HEK293 (cell line): ENCODE measurements at regions not wholly inside any gene's neighbourhood (a gene's known extent, or its start where the extent isn't known, plus 50 kb on each side); places are given as distances from the start of the nearest gene placed in this dataset.

Experiments used
- CTCF ChIA-PET: fragments of 350-600 bp; formaldehyde crosslinking; extraction: SDS; loops from one replicate; lab custom pipeline; 2021; ENCODE audit warnings: antibody characterized with exemption; lab: Yijun Ruan, JAX
- POLR2A ChIA-PET: fragments of 300-600 bp; formaldehyde crosslinking; extraction: SDS; loops from one replicate; lab custom pipeline; 2020; ENCODE audit warnings: antibody characterized with exemption, inconsistent platforms; lab: Yijun Ruan, JAX
- H3K27ac ChIP-seq: fragments of 200-500 bp; sonication (Bioruptor generic); 2 replicates; pipeline ENCODE4 v1.5.1; 2014; ENCODE audit warnings: low read depth, low read length, control low read depth, inconsistent platforms; ENCODE audit errors: extremely low read depth
- H3K36me3 ChIP-seq, 2 experiments: fragments of 200-500 bp in 1 of 2; sonication (Bioruptor generic) in 1 of 2; 1 replicate in 1 of 2; 2 replicates in 1 of 2; pipeline ENCODE4 v1.5.1; 2014 to 2017; ENCODE audit warnings: inconsistent platforms in 2 of 2, low read length in 2 of 2; ENCODE audit not compliant: control insufficient read depth in 2 of 2, insufficient read depth in 1 of 2
- H3K4me1 ChIP-seq: fragments of 200-500 bp; sonication (Bioruptor generic); 2 replicates; pipeline ENCODE4 v1.5.1; 2014; ENCODE audit warnings: mild to moderate bottlenecking, low read length, inconsistent platforms; ENCODE audit not compliant: control insufficient read depth, insufficient read depth
- H3K4me3 ChIP-seq: 2 replicates; pipeline ENCODE4 v1.5.1; 2011; ENCODE audit warnings: low read depth, mild to moderate bottlenecking, control low read depth, low read length, moderate library complexity
- H3K9me3 ChIP-seq: fragments of 200-500 bp; sonication (Bioruptor generic); 2 replicates; pipeline ENCODE4 v1.5.1; 2014; ENCODE audit warnings: low read depth, low read length, inconsistent platforms; ENCODE audit not compliant: control insufficient read depth, insufficient read depth
- HIC1 ChIP-seq: fragments of 450-650 bp; formaldehyde crosslinking; IDR thresholded peaks from 2 replicates; pipeline ENCODE4 v1.5.1; 2016; ENCODE audit warnings: missing biosample characterization, missing genetic modification characterization
- KLF16 ChIP-seq: fragments of 450-650 bp; formaldehyde crosslinking; IDR thresholded peaks from 2 replicates; pipeline ENCODE4 v1.5.1; 2017; ENCODE audit warnings: missing biosample characterization, missing genetic modification characterization
- KLF8 ChIP-seq: fragments of 450-650 bp; formaldehyde crosslinking; IDR thresholded peaks from 2 replicates; pipeline ENCODE4 v1.5.1; 2016; ENCODE audit warnings: missing biosample characterization, missing genetic modification characterization
- MEIS1 ChIP-seq: sonication (generic); formaldehyde crosslinking; IDR thresholded peaks from 2 replicates; pipeline ENCODE4 v1.8.1; 2022; ENCODE audit warnings: missing genetic modification reagents, mild to moderate bottlenecking, borderline replicate concordance
- PRDM10 ChIP-seq: fragments of 450-650 bp; formaldehyde crosslinking; IDR thresholded peaks from 2 replicates; pipeline ENCODE4 v1.5.1; 2016; ENCODE audit warnings: missing biosample characterization, missing genetic modification characterization
- WT1 ChIP-seq: fragments of 450-650 bp; formaldehyde crosslinking; IDR thresholded peaks from 2 replicates; pipeline ENCODE4 v1.5.1; 2016; ENCODE audit warnings: missing biosample characterization, missing genetic modification characterization
- ZBTB7A ChIP-seq: fragments of 450-650 bp; formaldehyde crosslinking; IDR thresholded peaks from 2 replicates; pipeline ENCODE4 v1.5.1; 2016; ENCODE audit warnings: low read depth, missing biosample characterization, missing genetic modification characterization
- ZNF133 ChIP-seq: fragments of 450-650 bp; formaldehyde crosslinking; IDR thresholded peaks from 2 replicates; pipeline ENCODE4 v1.5.1; 2016; ENCODE audit warnings: missing biosample characterization, missing genetic modification characterization
- ZNF146 ChIP-seq: fragments of 450-650 bp; formaldehyde crosslinking; IDR thresholded peaks from 2 replicates; pipeline ENCODE4 v1.5.1; 2016; ENCODE audit warnings: missing biosample characterization, missing genetic modification characterization
- ZNF184 ChIP-seq: fragments of 450-650 bp; IDR thresholded peaks from 2 replicates; pipeline ENCODE4 v1.5.1; 2018; ENCODE audit warnings: missing biosample characterization, mild to moderate bottlenecking, missing genetic modification characterization
- ZNF202 ChIP-seq: fragments of 450-650 bp; formaldehyde crosslinking; IDR thresholded peaks from 2 replicates; pipeline ENCODE4 v1.5.1; 2016; ENCODE audit warnings: missing biosample characterization, missing genetic modification characterization, borderline replicate concordance
- ZNF214 ChIP-seq: fragments of 450-650 bp; formaldehyde crosslinking; IDR thresholded peaks from 2 replicates; pipeline ENCODE4 v1.5.1; 2017; ENCODE audit warnings: missing biosample characterization, mild to moderate bottlenecking, missing genetic modification characterization, borderline replicate concordance
- ZNF221 ChIP-seq: fragments of 450-650 bp; formaldehyde crosslinking; IDR thresholded peaks from 2 replicates; pipeline ENCODE4 v1.5.1; 2017; ENCODE audit warnings: missing biosample characterization, missing genetic modification characterization, borderline replicate concordance
- ZNF274 ChIP-seq, 2 experiments: fragments of 200-500 bp in 1 of 2; fragments of 450-650 bp in 1 of 2; sonication (Bioruptor generic) in 1 of 2; formaldehyde crosslinking in 1 of 2; IDR thresholded peaks; 2 replicates each; pipeline versions ENCODE4 v1.5.1 to v1.6.1; 2014 to 2016; ENCODE audit warnings: borderline replicate concordance in 1 of 2, inconsistent platforms in 1 of 2, low read length in 1 of 2, missing biosample characterization in 1 of 2, missing genetic modification characterization in 1 of 2
- ZNF280C ChIP-seq: fragments of 450-650 bp; formaldehyde crosslinking; IDR thresholded peaks from 2 replicates; pipeline ENCODE4 v1.5.1; 2016; ENCODE audit warnings: missing biosample characterization, missing genetic modification characterization
- ZNF341 ChIP-seq: fragments of 450-650 bp; formaldehyde crosslinking; IDR thresholded peaks from 2 replicates; pipeline ENCODE4; 2016; ENCODE audit warnings: low read depth, missing biosample characterization, missing genetic modification characterization
- ZNF354C ChIP-seq: fragments of 450-650 bp; formaldehyde crosslinking; IDR thresholded peaks from 2 replicates; pipeline ENCODE4 v1.5.1; 2016; ENCODE audit warnings: missing biosample characterization, missing genetic modification characterization, low read depth, borderline replicate concordance
- ZNF416 ChIP-seq: fragments of 450-650 bp; formaldehyde crosslinking; IDR thresholded peaks from 2 replicates; pipeline ENCODE4 v1.5.1; 2016; ENCODE audit warnings: missing biosample characterization, missing genetic modification characterization
- ZNF449 ChIP-seq: fragments of 450-650 bp; formaldehyde crosslinking; IDR thresholded peaks from 2 replicates; pipeline ENCODE4 v1.5.1; 2017; ENCODE audit warnings: missing biosample characterization, mild to moderate bottlenecking, missing genetic modification characterization, moderate library complexity
- ZNF488 ChIP-seq: fragments of 450-650 bp; formaldehyde crosslinking; IDR thresholded peaks from 2 replicates; pipeline ENCODE4 v1.5.1; 2016; ENCODE audit warnings: missing biosample characterization, missing genetic modification characterization
- ZNF623 ChIP-seq: fragments of 450-650 bp; formaldehyde crosslinking; IDR thresholded peaks from 2 replicates; pipeline ENCODE4 v1.5.1; 2016; ENCODE audit warnings: missing biosample characterization, missing genetic modification characterization
- ZNF654 ChIP-seq: fragments of 450-650 bp; formaldehyde crosslinking; IDR thresholded peaks from 2 replicates; pipeline ENCODE4 v1.5.1; 2016; ENCODE audit warnings: low read depth, missing biosample characterization, missing genetic modification characterization
- ZNF670 ChIP-seq: fragments of 450-650 bp; formaldehyde crosslinking; IDR thresholded peaks from 2 replicates; pipeline ENCODE4 v1.5.1; 2016; ENCODE audit warnings: missing biosample characterization, missing genetic modification characterization, low read depth
- ZNF76 ChIP-seq: fragments of 450-650 bp; formaldehyde crosslinking; IDR thresholded peaks from 2 replicates; pipeline ENCODE4; 2016; ENCODE audit warnings: low read depth, missing biosample characterization, missing genetic modification characterization, borderline replicate concordance
- ZNF837 ChIP-seq: fragments of 450-650 bp; formaldehyde crosslinking; IDR thresholded peaks from 2 replicates; pipeline ENCODE4 v1.5.1; 2016; ENCODE audit warnings: missing biosample characterization, missing genetic modification characterization
- ZSCAN16 ChIP-seq: fragments of 450-650 bp; formaldehyde crosslinking; IDR thresholded peaks from 2 replicates; pipeline ENCODE4 v1.5.1; 2016; ENCODE audit warnings: missing biosample characterization, missing genetic modification characterization

GRCh38 chr13:74622284-74622683 lies 488.1 kb upstream of the KLF12 start:
- Histone ChIP-seq H3K4me1 (no peaks in the 10 kb centered on the region), H3K36me3 (no peaks in the 10 kb centered on the region), H3K9me3 (no peaks in the 10 kb centered on the region), H3K27ac (no peak overlapping the region), H3K4me3 (no peak overlapping the region)
- POLR2A ChIA-PET, result no interaction called here
- TF ChIP-seq ZNF280C (tag by site-specific recombination) (no peak), ZNF202 (tag by site-specific recombination) (no peak), ZNF488 (tag by site-specific recombination) (no peak), ZNF449 (tag by site-specific recombination) (no peak), ZNF221 (tag by site-specific recombination) (no peak), KLF8 (tag by site-specific recombination) (no peak), ZNF274 (IDR thresholded peaks at IDR 0.05; ENCODE audit: low read length) (no peak), ZNF274 (tag by site-specific recombination; IDR thresholded peaks at IDR 0.05; ENCODE audit: borderline replicate concordance) (no peak), ZNF654 (no peak), ZNF354C (tag by site-specific recombination) (no peak), ZNF146 (tag by site-specific recombination) (no peak), ZBTB7A (tag by site-specific recombination) (no peak)
- CTCF ChIA-PET, result no interaction called here

GRCh38 chr13:74620711-74621110 lies 486.5 kb upstream of the KLF12 start:
- Histone ChIP-seq H3K4me3 (no peak overlapping the region), H3K36me3 (no peaks in the 10 kb centered on the region), H3K27ac (no peak overlapping the region), H3K4me1 (no peaks in the 10 kb centered on the region), H3K9me3 (no peaks in the 10 kb centered on the region)
- ChIA-PET CTCF (no interaction called here), POLR2A (no interaction called here)
- TF ChIP-seq MEIS1 (CRISPR knock-in tag) (no peak), WT1 (tag by site-specific recombination) (no peak), ZNF184 (tag by site-specific recombination) (no peak), ZNF670 (no peak), ZNF837 (tag by site-specific recombination) (no peak), ZNF76 (no peak), ZNF214 (tag by site-specific recombination) (no peak), HIC1 (no peak), ZBTB7A (tag by site-specific recombination) (no peak), KLF16 (tag by site-specific recombination) (no peak), PRDM10 (no peak), ZNF623 (tag by site-specific recombination) (no peak), ZNF416 (tag by site-specific recombination) (no peak), ZNF133 (tag by site-specific recombination) (no peak), ZNF341 (tag by site-specific recombination) (no peak), ZSCAN16 (no peak)
